Endothelial cell of umbilical vein (primary cell): ENCODE measurements at regions not wholly inside any gene's neighbourhood (a gene's known extent, or its start where the extent isn't known, plus 50 kb on each side); places are given as distances from the start of the nearest gene placed in this dataset.

Experiments used
- BruUV-seq: library from RNA; stranded (reverse); fragments of 400-500 nt; replicated peaks from 2 replicates; lab custom pipeline; 2021; lab: Mats Ljungman, UMichigan
- CTCF ChIA-PET: fragments of 300-600, 350-600 bp; sonication (Branson Sonifier 250); formaldehyde crosslinking; loops from one replicate; lab custom pipeline; 2021; ENCODE audit warnings: antibody characterized with exemption, inconsistent platforms; lab: Charles Lee
- POLR2A ChIA-PET: fragments of 300-600, 350-600 bp; sonication (Branson Sonifier 250); formaldehyde crosslinking; loops from one replicate; lab custom pipeline; 2021; ENCODE audit warnings: antibody characterized with exemption, inconsistent platforms; lab: Charles Lee
- DNase-seq: peaks from one replicate; pipeline ENCODE4 v3.0.0-alpha.2; 2011; ENCODE audit warnings: low read depth, low spot score
- FAIRE-seq: peaks from 2 replicates; lab custom pipeline; 2011; peaks lifted over from hg19 to GRCh38; lab: Jason Lieb, UNC
- H2AFZ ChIP-seq: 2 replicates; pipeline ENCODE4 v1.6.0; 2012; ENCODE audit warnings: low read depth, low read length, control low read depth, inconsistent platforms
- H3K27ac ChIP-seq: 2 replicates; pipeline ENCODE4 v1.5.1; 2011; ENCODE audit warnings: low read depth, mild to moderate bottlenecking, control low read depth, low read length, moderate library complexity; ENCODE audit not compliant: insufficient read depth
- H3K27me3 ChIP-seq, 2 experiments: 2 replicates each; pipeline versions ENCODE4 v1.6.0 to v1.6.1; 2011; ENCODE audit warnings: low read length in 2 of 2, mixed read lengths in 1 of 2; ENCODE audit not compliant: control insufficient read depth in 2 of 2, insufficient read depth in 2 of 2
- H3K36me3 ChIP-seq, 2 experiments: 2 replicates in 1 of 2; 3 replicates in 1 of 2; pipeline ENCODE4 v1.5.1; 2011; ENCODE audit warnings: low read length in 2 of 2, mild to moderate bottlenecking in 1 of 2, moderate library complexity in 1 of 2; ENCODE audit not compliant: control insufficient read depth in 2 of 2, insufficient read depth in 2 of 2; ENCODE audit errors: extremely low read depth in 1 of 2
- H3K4me1 ChIP-seq: 3 replicates; pipeline ENCODE4 v1.5.1; 2011; ENCODE audit warnings: mild to moderate bottlenecking, low read length; ENCODE audit not compliant: control insufficient read depth, insufficient read depth; ENCODE audit errors: extremely low read depth
- H3K4me2 ChIP-seq: 2 replicates; pipeline ENCODE4 v1.6.1; 2011; ENCODE audit warnings: low read length, control low read depth, mixed read lengths; ENCODE audit not compliant: insufficient read depth
- H3K4me3 ChIP-seq, 3 experiments: fragments of 200-600 bp in 1 of 3; sonication (generic), shearing (Covaris generic) in 1 of 3; replicated peaks in 1 of 3; 2 replicates each; pipeline ENCODE4 v1.5.1; 2011 to 2016; ENCODE audit warnings: control low read depth in 3 of 3, low read length in 3 of 3, mild to moderate bottlenecking in 2 of 3, inconsistent platforms in 1 of 3, low read depth in 1 of 3, moderate library complexity in 1 of 3; ENCODE audit not compliant: insufficient read depth in 1 of 3
- H3K79me2 ChIP-seq: 2 replicates; pipeline ENCODE4 v1.6.0; 2012; ENCODE audit warnings: low read length, inconsistent platforms; ENCODE audit not compliant: control insufficient read depth, insufficient read depth
- H3K9ac ChIP-seq: replicated peaks from 2 replicates; pipeline ENCODE3; 2011; ENCODE audit warnings: low read length, control low read depth; ENCODE audit not compliant: insufficient read depth; ENCODE audit errors: extremely low read depth
- H3K9me1 ChIP-seq: replicated peaks from 3 replicates; pipeline ENCODE4 v1.6.0; 2011; ENCODE audit warnings: mild to moderate bottlenecking, low read length; ENCODE audit not compliant: control insufficient read depth, insufficient read depth; ENCODE audit errors: extremely low read depth
- H3K9me3 ChIP-seq: replicated peaks from 2 replicates; pipeline ENCODE4 v1.5.1; 2012; ENCODE audit warnings: low read length, inconsistent platforms; ENCODE audit not compliant: control insufficient read depth, insufficient read depth
- H4K20me1 ChIP-seq: replicated peaks from 2 replicates; pipeline ENCODE3; 2011; ENCODE audit warnings: mild to moderate bottlenecking, low read length; ENCODE audit not compliant: control insufficient read depth, insufficient read depth; ENCODE audit errors: extremely low read depth
- EZH2 ChIP-seq: IDR thresholded peaks from 2 replicates; pipeline ENCODE4 v1.6.1; 2012; ENCODE audit warnings: borderline replicate concordance, low read depth, mild to moderate bottlenecking, moderate library complexity, low read length, inconsistent platforms; ENCODE audit not compliant: severe bottlenecking
- FOS ChIP-seq: IDR thresholded peaks from 2 replicates; pipeline ENCODE4 v1.6.1; 2011; ENCODE audit warnings: mild to moderate bottlenecking, low read length, moderate library complexity, borderline replicate concordance; ENCODE audit not compliant: insufficient read depth
- GATA2 ChIP-seq: IDR thresholded peaks from 2 replicates; pipeline ENCODE4 v1.7.0; 2011; ENCODE audit warnings: low read depth, mild to moderate bottlenecking, moderate library complexity, mixed read lengths, low read length; ENCODE audit not compliant: insufficient read length, insufficient read depth
- JUN ChIP-seq: IDR thresholded peaks from 2 replicates; pipeline ENCODE4 v1.6.1; 2011; ENCODE audit warnings: borderline replicate concordance, low read depth; ENCODE audit not compliant: insufficient read length, insufficient read depth
- MYC ChIP-seq: IDR thresholded peaks from one replicate; pipeline ENCODE4 v1.6.1; 2011; ENCODE audit warnings: mild to moderate bottlenecking, low read depth, low read length
- POLR2A ChIP-seq: IDR thresholded peaks from 2 replicates; pipeline ENCODE4 v1.6.1; 2012; ENCODE audit warnings: low read depth, mild to moderate bottlenecking, control low read depth, low read length
- POLR2AphosphoS5 ChIP-seq: IDR thresholded peaks from 2 replicates; pipeline ENCODE4 v1.6.1; 2012; ENCODE audit warnings: low read depth, mild to moderate bottlenecking, control low read depth, low read length, moderate library complexity; ENCODE audit not compliant: insufficient read depth
- dilution Hi-C: fragments of 300-500 bp; cut with MboI; formaldehyde crosslinking; loops from one replicate; pipeline ENCODE4 v1.15.0; 2019; ENCODE audit warnings: low sequenced_read_pairs; ENCODE audit not compliant: extremely low pct_ligation_motif_present
- intact Hi-C: fragments of 100-400 bp; cut with micrococcal nuclease; formaldehyde crosslinking; loops from one replicate; pipeline ENCODE4 v1.10.0; 2022
- TF ChIP-seq, protein P1 (sequence below): IDR thresholded peaks from 2 replicates; pipeline ENCODE4 v1.6.1; 2011; ENCODE audit not compliant: insufficient read depth, insufficient read length
- TF ChIP-seq, protein P2 (sequence below), 2 donors: IDR thresholded peaks; 1 replicate in 1 of 2; 2 replicates in 1 of 2; pipeline ENCODE4 v1.5.1; 2011; ENCODE audit warnings: low read length in 2 of 2, mild to moderate bottlenecking in 2 of 2, moderate library complexity in 2 of 2, control low read depth in 1 of 2, inconsistent platforms in 1 of 2, low read depth in 1 of 2; ENCODE audit not compliant: insufficient read depth in 1 of 2; ENCODE audit errors: extremely low read depth in 1 of 2

DNA sequence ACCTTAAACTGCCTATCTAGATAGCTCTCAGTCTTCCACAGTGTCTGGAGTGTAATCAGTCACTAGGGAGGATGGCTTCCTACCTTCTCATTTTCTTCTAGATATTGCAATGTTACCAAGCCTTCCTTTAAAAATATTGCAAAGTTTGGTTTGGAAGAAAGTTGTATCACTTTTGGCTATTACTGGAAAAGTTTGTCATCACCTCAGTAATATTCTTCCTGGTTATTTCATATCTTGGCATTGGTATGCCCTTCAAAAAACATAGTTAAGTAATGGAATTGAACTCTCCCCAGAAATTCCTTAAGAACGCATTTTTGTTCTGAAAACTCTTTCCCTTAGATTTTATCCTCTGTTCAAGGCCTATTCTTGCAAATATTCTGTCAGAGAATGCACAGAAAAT is 179.3 kb upstream of the MME start:
- Histone ChIP-seq H2AFZ (no peak overlapping the region), H3K9me1 (no peaks in the 10 kb centered on the region), H3K27ac (no peak overlapping the region), H3K9me3 (no peaks in the 10 kb centered on the region), H3K79me2 (no peaks in the 10 kb centered on the region), H3K4me3 (no peak overlapping the region), H4K20me1 (no peaks in the 10 kb centered on the region), H3K4me2 (no peak overlapping the region), H3K4me1 (no peaks in the 10 kb centered on the region), H3K36me3 (no peaks in the 10 kb centered on the region), H3K27me3 (peaks cover 0 to 1% of the 10 kb centered on the region in 2 experiments), H3K9ac (no peak overlapping the region)
- ChIA-PET CTCF (interaction anchor here (0.9 kb wide), 1 partner anchor 420 kb away, joined by 3 read pairs; no protein-coding TSS in a partner anchor), POLR2A (no interaction called here)
- dilution Hi-C loops (no loop called here), intact Hi-C loops (no loop called here)
- BruUV-seq: no TSS peak
- TF ChIP-seq MYC (no peak), FOS (no peak), JUN (no peak), GATA2 (no peak), POLR2A (no peak), EZH2 (no peak), POLR2AphosphoS5 (no peak)
- TF ChIP-seq, protein P1, sequence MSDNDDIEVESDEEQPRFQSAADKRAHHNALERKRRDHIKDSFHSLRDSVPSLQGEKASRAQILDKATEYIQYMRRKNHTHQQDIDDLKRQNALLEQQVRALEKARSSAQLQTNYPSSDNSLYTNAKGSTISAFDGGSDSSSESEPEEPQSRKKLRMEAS: no peak
- TF ChIP-seq, protein P2, sequence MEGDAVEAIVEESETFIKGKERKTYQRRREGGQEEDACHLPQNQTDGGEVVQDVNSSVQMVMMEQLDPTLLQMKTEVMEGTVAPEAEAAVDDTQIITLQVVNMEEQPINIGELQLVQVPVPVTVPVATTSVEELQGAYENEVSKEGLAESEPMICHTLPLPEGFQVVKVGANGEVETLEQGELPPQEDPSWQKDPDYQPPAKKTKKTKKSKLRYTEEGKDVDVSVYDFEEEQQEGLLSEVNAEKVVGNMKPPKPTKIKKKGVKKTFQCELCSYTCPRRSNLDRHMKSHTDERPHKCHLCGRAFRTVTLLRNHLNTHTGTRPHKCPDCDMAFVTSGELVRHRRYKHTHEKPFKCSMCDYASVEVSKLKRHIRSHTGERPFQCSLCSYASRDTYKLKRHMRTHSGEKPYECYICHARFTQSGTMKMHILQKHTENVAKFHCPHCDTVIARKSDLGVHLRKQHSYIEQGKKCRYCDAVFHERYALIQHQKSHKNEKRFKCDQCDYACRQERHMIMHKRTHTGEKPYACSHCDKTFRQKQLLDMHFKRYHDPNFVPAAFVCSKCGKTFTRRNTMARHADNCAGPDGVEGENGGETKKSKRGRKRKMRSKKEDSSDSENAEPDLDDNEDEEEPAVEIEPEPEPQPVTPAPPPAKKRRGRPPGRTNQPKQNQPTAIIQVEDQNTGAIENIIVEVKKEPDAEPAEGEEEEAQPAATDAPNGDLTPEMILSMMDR (IDR thresholded peaks at IDR 0.05; ENCODE audit: extremely low read depth in 1 of 2, insufficient read depth in 1 of 2, low read depth in 1 of 2, low read length in 2 of 2): no peak
- no peak for FAIRE-seq
- DNase-seq: no peak
